H1 (cell line): ENCODE measurements at regions not wholly inside any gene's neighbourhood (a gene's known extent, or its start where the extent isn't known, plus 50 kb on each side); places are given as distances from the start of the nearest gene placed in this dataset.

ENCODE experiments used
- TF ChIP-seq, protein P1 (sequence below): IDR thresholded peaks from 2 replicates; pipeline ENCODE4 v1.6.1; 2012; ENCODE audit warnings: low read length, inconsistent platforms

- TF ChIP-seq, protein P1, sequence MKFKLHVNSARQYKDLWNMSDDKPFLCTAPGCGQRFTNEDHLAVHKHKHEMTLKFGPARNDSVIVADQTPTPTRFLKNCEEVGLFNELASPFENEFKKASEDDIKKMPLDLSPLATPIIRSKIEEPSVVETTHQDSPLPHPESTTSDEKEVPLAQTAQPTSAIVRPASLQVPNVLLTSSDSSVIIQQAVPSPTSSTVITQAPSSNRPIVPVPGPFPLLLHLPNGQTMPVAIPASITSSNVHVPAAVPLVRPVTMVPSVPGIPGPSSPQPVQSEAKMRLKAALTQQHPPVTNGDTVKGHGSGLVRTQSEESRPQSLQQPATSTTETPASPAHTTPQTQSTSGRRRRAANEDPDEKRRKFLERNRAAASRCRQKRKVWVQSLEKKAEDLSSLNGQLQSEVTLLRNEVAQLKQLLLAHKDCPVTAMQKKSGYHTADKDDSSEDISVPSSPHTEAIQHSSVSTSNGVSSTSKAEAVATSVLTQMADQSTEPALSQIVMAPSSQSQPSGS: no peak
Observed at GRCh38 chr6:927157-927556, 234.2 kb upstream of the EXOC2 start (continued).
